ENCODE measurements at regions not wholly inside any gene's neighbourhood (a gene's known extent, or its start where the extent isn't known, plus 50 kb on each side); places are given as distances from the start of the nearest gene placed in this dataset.

DNA sequence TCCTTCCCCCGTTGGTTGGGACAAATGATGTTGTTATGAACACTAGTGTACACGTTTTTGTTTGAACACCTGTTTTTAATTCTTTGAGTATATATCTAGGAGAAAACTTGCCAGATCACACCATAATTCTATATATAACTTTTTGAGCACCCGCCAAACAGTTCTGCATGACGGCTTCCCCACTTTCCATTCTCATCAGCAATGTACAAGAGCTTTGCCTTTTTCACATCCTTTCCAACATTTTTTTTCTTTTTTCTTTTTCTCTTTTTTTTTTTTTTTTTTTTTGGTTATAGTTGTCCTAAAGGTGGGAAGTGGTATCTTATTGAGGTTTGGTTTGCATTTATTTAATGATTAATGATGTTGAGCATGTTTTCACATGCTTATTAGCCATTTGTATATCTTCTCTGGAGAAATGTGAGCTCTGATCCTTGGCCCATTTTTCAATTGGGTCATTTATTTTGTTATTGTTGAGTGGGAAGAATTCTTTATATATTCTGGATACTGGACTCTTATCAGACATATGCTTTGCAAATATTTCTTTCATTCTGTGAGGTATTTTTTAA, 86.9 kb upstream of the ZC3H15 start:
- no peaks in the 10 kb centered on the region for H3K4me1 ChIP-seq (ENCODE audit: insufficient read depth, low read length)
- no peak overlapping the region for H3K27ac ChIP-seq (ENCODE audit: low read depth, low read length)
- DNase-seq: no peak
- H3K4me3 Mint-ChIP-seq: no peak overlapping the region
- no peaks in the 10 kb centered on the region for H3K27me3 ChIP-seq (ENCODE audit: insufficient read depth, low read length)
- POLR2A ChIA-PET (ENCODE audit: partially characterized antibody): no interaction called here
- H3K4me1 Mint-ChIP-seq: no peaks in the 10 kb centered on the region
- H3K36me3 ChIP-seq (ENCODE audit: insufficient read depth, low read length): no peaks in the 10 kb centered on the region
- no peak overlapping the region for H3K27ac Mint-ChIP-seq
- peaks cover 3 to 42% (median 25%) of the 10 kb centered on the region in 8 donors for H3K9me3 Mint-ChIP-seq
- CTCF ChIA-PET (ENCODE audit: partially characterized antibody): no interaction called here
- intact Hi-C loops (cut with micrococcal nuclease): no loop called here
- H3K36me3 Mint-ChIP-seq: peaks cover 8 to 13% of the 10 kb centered on the region in 2 donors
- H3K9me3 ChIP-seq (ENCODE audit: control insufficient read depth in 1 of 2, low read length in 2 of 2): no peaks in the 10 kb centered on the region
- H3K27me3 Mint-ChIP-seq: no peaks in the 10 kb centered on the region
- H3K4me3 ChIP-seq (ENCODE audit: low read length in 2 of 2): no peak overlapping the region

DNA sequence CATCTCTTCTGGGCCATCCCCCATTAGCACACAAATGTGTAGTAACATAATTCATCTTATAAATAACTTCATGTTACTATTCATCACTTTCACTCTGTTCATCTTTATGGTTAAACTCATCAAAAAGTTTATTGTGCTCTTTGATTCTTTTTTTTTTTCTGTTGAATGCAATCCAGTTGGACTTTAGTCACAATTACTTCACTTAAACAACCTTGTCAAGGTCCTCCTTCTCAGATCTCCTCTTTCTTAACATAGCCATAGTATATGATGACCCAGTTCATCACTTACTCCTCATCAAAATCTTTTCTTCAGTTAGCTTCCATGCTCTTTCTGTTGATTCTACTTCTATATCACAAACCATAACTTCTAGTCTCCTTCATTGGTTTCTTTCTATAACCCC, 80.2 kb upstream of the ZC3H15 start:
- ChIA-PET CTCF (ENCODE audit: partially characterized antibody) (no interaction called here), POLR2A (ENCODE audit: partially characterized antibody) (no interaction called here)
- H3K4me1 Mint-ChIP-seq: no peaks in the 10 kb centered on the region
- H3K9me3 Mint-ChIP-seq: peaks cover 2 to 26% (median 15%) of the 10 kb centered on the region in 8 donors
- no peaks in the 10 kb centered on the region for H3K27me3 ChIP-seq (ENCODE audit: insufficient read depth, low read length)
- no peaks in the 10 kb centered on the region for H3K27me3 Mint-ChIP-seq
- no peak overlapping the region for H3K4me3 ChIP-seq (ENCODE audit: low read length in 2 of 2)
- H3K27ac Mint-ChIP-seq: no peak overlapping the region
- H3K27ac ChIP-seq (ENCODE audit: low read depth, low read length): no peak overlapping the region
- DNase-seq: no peak
- no peaks in the 10 kb centered on the region for H3K9me3 ChIP-seq (ENCODE audit: control insufficient read depth in 1 of 2, low read length in 2 of 2)
- peaks cover 7 to 30% of the 10 kb centered on the region in 2 donors for H3K36me3 Mint-ChIP-seq
- intact Hi-C loops (cut with micrococcal nuclease): no loop called here
- no peaks in the 10 kb centered on the region for H3K36me3 ChIP-seq (ENCODE audit: insufficient read depth, low read length)
- H3K4me3 Mint-ChIP-seq: no peak overlapping the region
- no peaks in the 10 kb centered on the region for H3K4me1 ChIP-seq (ENCODE audit: insufficient read depth, low read length)

DNA sequence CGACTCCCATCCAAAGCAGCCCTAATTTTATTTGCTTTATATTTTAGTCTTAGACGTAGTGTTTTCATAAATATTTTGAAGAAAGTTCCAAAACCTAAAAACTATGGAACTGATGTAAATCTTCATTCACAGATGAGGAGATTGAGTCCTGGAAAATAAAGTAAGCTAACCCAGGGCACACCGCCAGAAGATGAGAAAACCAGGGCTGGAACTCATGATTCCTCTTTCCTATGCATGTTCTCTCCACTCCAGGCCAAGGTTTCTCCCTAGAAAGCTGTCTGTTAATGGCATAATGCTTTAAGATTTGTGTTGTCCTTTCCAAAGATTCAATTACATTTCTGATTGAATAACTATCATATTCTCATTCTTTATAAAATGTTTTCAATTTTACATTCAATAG, 78.4 kb upstream of the ZC3H15 start:
- no peaks in the 10 kb centered on the region for H3K4me1 Mint-ChIP-seq
- intact Hi-C loops (cut with micrococcal nuclease): no loop called here
- Histone ChIP-seq H3K27ac (ENCODE audit: low read depth, low read length) (no peak overlapping the region), H3K4me1 (ENCODE audit: insufficient read depth, low read length) (no peaks in the 10 kb centered on the region), H3K36me3 (ENCODE audit: insufficient read depth, low read length) (no peaks in the 10 kb centered on the region), H3K4me3 (ENCODE audit: low read length in 2 of 2) (no peak overlapping the region), H3K27me3 (ENCODE audit: insufficient read depth, low read length) (no peaks in the 10 kb centered on the region), H3K9me3 (ENCODE audit: control insufficient read depth in 1 of 2, low read length in 2 of 2) (no peaks in the 10 kb centered on the region)
- H3K4me3 Mint-ChIP-seq: no peak overlapping the region
- no peak overlapping the region for H3K27ac Mint-ChIP-seq
- ChIA-PET POLR2A (ENCODE audit: partially characterized antibody) (no interaction called here), CTCF (ENCODE audit: partially characterized antibody) (no interaction called here)
- H3K36me3 Mint-ChIP-seq: peaks cover 7 to 43% of the 10 kb centered on the region in 2 donors
- H3K27me3 Mint-ChIP-seq: no peaks in the 10 kb centered on the region
- DNase-seq: no peak
- H3K9me3 Mint-ChIP-seq: peaks cover 6 to 30% (median 16%) of the 10 kb centered on the region in 8 donors

DNA sequence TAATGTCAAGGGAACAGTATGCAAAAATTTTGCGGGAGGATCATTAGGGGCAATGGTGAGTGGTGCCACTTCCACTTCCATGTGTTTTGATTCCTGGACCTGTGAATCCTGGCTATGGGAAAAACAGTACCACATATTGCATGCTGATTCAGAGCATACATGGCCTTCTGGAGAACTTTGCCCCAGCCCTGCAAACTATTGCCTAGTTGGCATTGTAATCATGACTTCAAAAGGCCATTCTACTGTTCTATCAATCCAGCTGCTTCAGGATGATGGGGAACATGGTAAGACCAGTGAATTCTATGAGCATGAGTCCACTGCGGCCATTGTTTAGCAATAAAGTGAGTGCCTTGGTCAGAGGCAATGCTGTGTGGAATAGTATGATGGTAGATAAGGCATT, 75.3 kb upstream of the ZC3H15 start:
- Histone ChIP-seq H3K4me1 (ENCODE audit: insufficient read depth, low read length) (no peaks in the 10 kb centered on the region), H3K27ac (ENCODE audit: low read depth, low read length) (no peak overlapping the region), H3K27me3 (ENCODE audit: insufficient read depth, low read length) (no peaks in the 10 kb centered on the region), H3K4me3 (ENCODE audit: low read length in 2 of 2) (no peak overlapping the region), H3K9me3 (ENCODE audit: control insufficient read depth in 1 of 2, low read length in 2 of 2) (no peaks in the 10 kb centered on the region), H3K36me3 (ENCODE audit: insufficient read depth, low read length) (no peaks in the 10 kb centered on the region)
- DNase-seq: no peak
- H3K36me3 Mint-ChIP-seq: peaks cover 12 to 45% of the 10 kb centered on the region in 2 donors
- no peaks in the 10 kb centered on the region for H3K27me3 Mint-ChIP-seq
- no peak overlapping the region for H3K27ac Mint-ChIP-seq
- no peaks in the 10 kb centered on the region for H3K4me1 Mint-ChIP-seq
- POLR2A ChIA-PET (ENCODE audit: partially characterized antibody): no interaction called here
- H3K4me3 Mint-ChIP-seq: no peak overlapping the region
- peaks cover 3 to 10% (median 7%) of the 10 kb centered on the region in 8 donors for H3K9me3 Mint-ChIP-seq
- CTCF ChIA-PET (ENCODE audit: partially characterized antibody): no interaction called here
- intact Hi-C loops (cut with micrococcal nuclease): no loop called here

DNA sequence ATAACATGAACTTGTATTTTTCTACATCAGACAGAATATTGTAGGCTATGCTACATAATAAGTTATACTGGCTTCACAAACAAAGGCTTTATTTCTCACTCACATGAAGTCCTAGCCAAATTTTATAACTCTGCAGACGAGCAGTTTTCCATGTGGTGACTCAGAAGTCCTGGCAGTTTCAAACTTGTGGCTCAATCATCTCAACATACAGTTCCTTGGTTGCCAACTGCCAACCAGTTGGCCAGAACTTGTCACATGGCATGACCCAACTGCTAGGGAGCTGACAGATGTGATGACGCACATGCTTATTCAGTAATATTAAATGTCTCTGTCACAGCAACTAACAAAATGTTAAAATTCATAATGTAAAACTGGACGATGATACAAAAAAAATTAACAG, 63.8 kb upstream of the ZC3H15 start:
- CTCF ChIA-PET (ENCODE audit: partially characterized antibody): no interaction called here
- H3K9me3 Mint-ChIP-seq: peaks cover 0 to 1% (median 0%) of the 10 kb centered on the region in 8 donors
- Histone ChIP-seq H3K9me3 (ENCODE audit: control insufficient read depth in 1 of 2, low read length in 2 of 2) (no peaks in the 10 kb centered on the region), H3K4me3 (ENCODE audit: low read length in 2 of 2) (no peak overlapping the region), H3K36me3 (ENCODE audit: insufficient read depth, low read length) (no peaks in the 10 kb centered on the region), H3K27ac (ENCODE audit: low read depth, low read length) (no peak overlapping the region), H3K4me1 (ENCODE audit: insufficient read depth, low read length) (peaks cover 8% of the 10 kb centered on the region), H3K27me3 (ENCODE audit: insufficient read depth, low read length) (no peaks in the 10 kb centered on the region)
- H3K36me3 Mint-ChIP-seq: peaks cover 3 to 14% of the 10 kb centered on the region in 2 donors
- POLR2A ChIA-PET (ENCODE audit: partially characterized antibody): no interaction called here
- intact Hi-C loops (cut with micrococcal nuclease): no loop called here
- no peak overlapping the region for H3K4me3 Mint-ChIP-seq
- peaks cover 7 to 13% (median 9%) of the 10 kb centered on the region in 4 donors for H3K4me1 Mint-ChIP-seq
- no peak for DNase-seq
- peaks cover 0 to 1% of the 10 kb centered on the region in 2 donors for H3K27me3 Mint-ChIP-seq
- no peak overlapping the region for H3K27ac Mint-ChIP-seq

DNA sequence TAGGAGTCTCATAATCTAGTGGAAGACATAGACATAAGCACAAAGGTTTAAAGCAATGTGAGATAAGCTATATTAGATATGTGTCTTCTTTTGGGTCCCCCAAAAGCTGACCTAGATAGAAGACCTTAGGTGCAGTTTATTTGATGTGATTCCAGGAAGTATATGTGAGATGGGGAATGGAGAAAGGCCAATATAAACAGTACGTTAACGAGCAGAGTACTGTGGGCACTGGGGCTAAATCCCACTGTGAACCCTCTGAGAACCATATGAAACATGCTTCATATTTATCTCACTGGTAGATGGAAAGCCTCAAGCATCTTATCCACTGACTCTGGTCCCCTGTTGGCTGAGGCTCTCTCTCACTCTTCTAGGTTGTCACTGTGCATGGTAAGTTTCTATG, 62.6 kb upstream of the ZC3H15 start:
- peaks cover 0 to 1% (median 0%) of the 10 kb centered on the region in 8 donors for H3K9me3 Mint-ChIP-seq
- H3K4me3 Mint-ChIP-seq: no peak overlapping the region
- no peak overlapping the region for H3K4me3 ChIP-seq (ENCODE audit: low read length in 2 of 2)
- no peak overlapping the region for H3K27ac ChIP-seq (ENCODE audit: low read depth, low read length)
- peaks cover 2 to 3% of the 10 kb centered on the region in 2 donors for H3K36me3 Mint-ChIP-seq
- H3K36me3 ChIP-seq (ENCODE audit: insufficient read depth, low read length): no peaks in the 10 kb centered on the region
- ChIA-PET POLR2A (ENCODE audit: partially characterized antibody) (no interaction called here), CTCF (ENCODE audit: partially characterized antibody) (no interaction called here)
- H3K9me3 ChIP-seq (ENCODE audit: control insufficient read depth in 1 of 2, low read length in 2 of 2): no peaks in the 10 kb centered on the region
- H3K27me3 ChIP-seq (ENCODE audit: insufficient read depth, low read length): no peaks in the 10 kb centered on the region
- peaks cover 0 to 1% of the 10 kb centered on the region in 2 donors for H3K27me3 Mint-ChIP-seq
- H3K4me1 Mint-ChIP-seq: peaks cover 8 to 13% (median 9%) of the 10 kb centered on the region in 4 donors
- H3K4me1 ChIP-seq (ENCODE audit: insufficient read depth, low read length): peaks cover 12% of the 10 kb centered on the region
- DNase-seq: no peak
- peak overlapping the region in 1 of 7 donors; percentile 70 for H3K27ac Mint-ChIP-seq
- intact Hi-C loops (cut with micrococcal nuclease): no loop called here

DNA sequence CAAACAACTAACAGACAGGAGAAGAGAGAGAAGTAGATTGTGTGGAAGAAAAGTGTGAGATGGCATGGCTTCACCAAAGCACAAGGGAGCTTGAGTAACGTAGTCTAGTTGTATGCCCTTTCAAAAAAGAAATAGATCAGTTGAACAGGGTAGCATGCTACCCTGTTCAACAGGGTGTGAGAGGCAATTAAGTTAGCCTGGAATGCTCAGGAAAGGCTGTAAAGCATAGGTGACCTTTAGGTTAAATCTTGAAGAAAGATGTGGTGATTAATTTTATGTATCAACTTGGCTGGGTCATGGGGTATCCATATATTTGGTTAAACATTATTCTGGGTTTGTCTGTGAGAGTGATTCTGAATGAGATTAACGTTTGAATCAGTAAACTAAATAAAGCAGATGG, 61.8 kb upstream of the ZC3H15 start:
- Mint-ChIP-seq H3K4me3 (no peak overlapping the region), H3K9me3 (peaks cover 0 to 1% (median 0%) of the 10 kb centered on the region in 8 donors), H3K36me3 (no peaks in the 10 kb centered on the region), H3K27me3 (peaks cover 0 to 1% of the 10 kb centered on the region in 2 donors), H3K4me1 (peaks cover 8 to 13% (median 9%) of the 10 kb centered on the region in 4 donors), H3K27ac (no peak overlapping the region)
- Histone ChIP-seq H3K36me3 (ENCODE audit: insufficient read depth, low read length) (no peaks in the 10 kb centered on the region), H3K27ac (ENCODE audit: low read depth, low read length) (no peak overlapping the region), H3K4me1 (ENCODE audit: insufficient read depth, low read length) (peaks cover 12% of the 10 kb centered on the region), H3K9me3 (ENCODE audit: control insufficient read depth in 1 of 2, low read length in 2 of 2) (no peaks in the 10 kb centered on the region), H3K4me3 (ENCODE audit: low read length in 2 of 2) (no peak overlapping the region), H3K27me3 (ENCODE audit: insufficient read depth, low read length) (no peaks in the 10 kb centered on the region)
- intact Hi-C loops (cut with micrococcal nuclease): no loop called here
- DNase-seq: no peak
- ChIA-PET CTCF (ENCODE audit: partially characterized antibody) (no interaction called here), POLR2A (ENCODE audit: partially characterized antibody) (no interaction called here)

DNA sequence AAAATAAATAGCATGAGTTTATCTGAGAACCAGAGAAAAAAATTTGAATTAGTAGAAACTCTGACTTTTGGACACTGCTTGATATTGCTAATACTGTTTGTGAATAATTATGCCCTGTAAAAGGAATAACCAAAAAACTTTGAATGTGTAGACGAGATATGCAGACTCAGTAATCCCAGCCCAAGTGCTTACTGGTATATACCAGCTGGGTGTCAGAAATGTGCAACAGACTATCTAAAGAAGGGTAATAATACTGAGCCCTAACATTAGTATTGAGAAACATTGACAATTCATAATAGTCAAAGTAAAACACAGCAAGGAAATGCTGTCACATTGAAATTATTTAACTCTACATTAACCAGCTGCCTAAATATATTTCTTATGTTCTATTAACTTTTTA, 60.5 kb upstream of the ZC3H15 start:
- Mint-ChIP-seq H3K27me3 (no peaks in the 10 kb centered on the region), H3K27ac (no peak overlapping the region), H3K4me1 (peaks cover 8 to 13% (median 9%) of the 10 kb centered on the region in 4 donors), H3K36me3 (no peaks in the 10 kb centered on the region), H3K4me3 (no peak overlapping the region), H3K9me3 (peaks cover 0 to 1% (median 0%) of the 10 kb centered on the region in 8 donors)
- ChIA-PET POLR2A (ENCODE audit: partially characterized antibody) (no interaction called here), CTCF (ENCODE audit: partially characterized antibody) (no interaction called here)
- H3K27me3 ChIP-seq (ENCODE audit: insufficient read depth, low read length): no peaks in the 10 kb centered on the region
- intact Hi-C loops (cut with micrococcal nuclease): no loop called here
- no peak overlapping the region for H3K4me3 ChIP-seq (ENCODE audit: low read length in 2 of 2)
- DNase-seq: no peak
- H3K36me3 ChIP-seq (ENCODE audit: insufficient read depth, low read length): no peaks in the 10 kb centered on the region
- no peaks in the 10 kb centered on the region for H3K9me3 ChIP-seq (ENCODE audit: control insufficient read depth in 1 of 2, low read length in 2 of 2)
- H3K4me1 ChIP-seq (ENCODE audit: insufficient read depth, low read length): peaks cover 12% of the 10 kb centered on the region
- H3K27ac ChIP-seq (ENCODE audit: low read depth, low read length): no peak overlapping the region

Data from CD4-positive, alpha-beta memory T cell (primary cell).